NCI-H2196 (cell line): ENCODE measurements at regions not wholly inside any gene's neighbourhood (a gene's known extent, or its start where the extent isn't known, plus 50 kb on each side); places are given as distances from the start of the nearest gene placed in this dataset.

Source experiments
- DNase-seq: peaks from one replicate; lab custom pipeline; 2025; ENCODE audit not compliant: unreplicated experiment; lab: John Stamatoyannopoulos, UW

GRCh38 chr7:42457663-42458062 is 220.7 kb upstream of the GLI3 start:
- no peak for DNase-seq

GRCh38 chr7:42456756-42457276 is 219.8 kb upstream of the GLI3 start:
- no peak for DNase-seq

- DNase-seq, result no peak
These were observed 219.3 kb upstream of the GLI3 start for GRCh38 chr7:42456267-42456666.

GRCh38 chr7:42453931-42454361 is 216.9 kb upstream of the GLI3 start:
- no peak for DNase-seq

GRCh38 chr7:42452356-42452755 is 215.3 kb upstream of the GLI3 start:
- no peak for DNase-seq

GRCh38 chr7:42449431-42449830 is 212.4 kb upstream of the GLI3 start:
- no peak for DNase-seq

- DNase-seq, result no peak
These were observed 211.9 kb upstream of the GLI3 start for GRCh38 chr7:42448901-42449300.

GRCh38 chr7:42445691-42446090 is 208.7 kb upstream of the GLI3 start:
- no peak for DNase-seq

GRCh38 chr7:42440951-42441350 is 203.9 kb upstream of the GLI3 start:
- no peak for DNase-seq

- DNase-seq, result no peak
These were observed 195.6 kb upstream of the GLI3 start for GRCh38 chr7:42432644-42433043.

- DNase-seq, result no peak
These were observed 194.9 kb upstream of the GLI3 start for GRCh38 chr7:42431873-42432272.

GRCh38 chr7:42429339-42429738 is 192.3 kb upstream of the GLI3 start:
- no peak for DNase-seq

- no peak for DNase-seq
These were observed 189.2 kb upstream of the GLI3 start for GRCh38 chr7:42426163-42426562.

GRCh38 chr7:42414941-42415505 is 178.0 kb upstream of the GLI3 start:
- no peak for DNase-seq

- no peak for DNase-seq
These were observed 177.0 kb upstream of the GLI3 start for GRCh38 chr7:42414028-42414427.

- DNase-seq, result no peak
These were observed 172.3 kb upstream of the GLI3 start for GRCh38 chr7:42409296-42409695.

- DNase-seq, result no peak
These were observed 170.8 kb upstream of the GLI3 start for GRCh38 chr7:42407833-42408232.

- DNase-seq, result no peak
These were observed 170.2 kb upstream of the GLI3 start for GRCh38 chr7:42407021-42407710.

GRCh38 chr7:42406358-42406757 is 169.3 kb upstream of the GLI3 start:
- DNase-seq, result no peak

GRCh38 chr7:42405782-42406181 is 168.8 kb upstream of the GLI3 start:
- DNase-seq, result no peak

- no peak for DNase-seq
These were observed 166.8 kb upstream of the GLI3 start for GRCh38 chr7:42403831-42404230.

GRCh38 chr7:42400961-42401360 is 164.0 kb upstream of the GLI3 start:
- no peak for DNase-seq
